PFSK-1 (cell line): ENCODE measurements at regions not wholly inside any gene's neighbourhood (a gene's known extent, or its start where the extent isn't known, plus 50 kb on each side); places are given as distances from the start of the nearest gene placed in this dataset.

Experiments
- POLR2AphosphoS5 ChIP-seq: IDR thresholded peaks from 2 replicates; pipeline ENCODE4 v1.6.1; 2012; ENCODE audit warnings: low read depth, mild to moderate bottlenecking, control low read depth, low read length, moderate library complexity
- REST ChIP-seq, 2 experiments: IDR thresholded peaks; 2 replicates each; pipeline versions ENCODE4 v1.6.1 to v1.8.0; 2011 to 2012; ENCODE audit warnings: low read depth in 2 of 2, low read length in 2 of 2, control low read depth in 1 of 2, inconsistent platforms in 1 of 2, mild to moderate bottlenecking in 1 of 2, moderate library complexity in 1 of 2; ENCODE audit not compliant: insufficient read depth in 1 of 2
- TAF1 ChIP-seq: IDR thresholded peaks from 2 replicates; pipeline ENCODE4 v1.6.1; 2012; ENCODE audit warnings: low read length, control low read depth, borderline replicate concordance; ENCODE audit not compliant: insufficient read depth

GRCh38 chr7:51785876-51786275, 469.3 kb upstream of the COBL start:
- TF ChIP-seq POLR2AphosphoS5 (no peak), TAF1 (no peak), REST (IDR thresholded peaks at IDR 0.05; ENCODE audit: insufficient read depth in 1 of 2, low read depth in 2 of 2, low read length in 2 of 2) (no peak)
